COR-L47 (cell line): ENCODE measurements at regions not wholly inside any gene's neighbourhood (a gene's known extent, or its start where the extent isn't known, plus 50 kb on each side); places are given as distances from the start of the nearest gene placed in this dataset.

Experiments
- DNase-seq: peaks from one replicate; lab custom pipeline; 2025; lab: John Stamatoyannopoulos, UW

DNA sequence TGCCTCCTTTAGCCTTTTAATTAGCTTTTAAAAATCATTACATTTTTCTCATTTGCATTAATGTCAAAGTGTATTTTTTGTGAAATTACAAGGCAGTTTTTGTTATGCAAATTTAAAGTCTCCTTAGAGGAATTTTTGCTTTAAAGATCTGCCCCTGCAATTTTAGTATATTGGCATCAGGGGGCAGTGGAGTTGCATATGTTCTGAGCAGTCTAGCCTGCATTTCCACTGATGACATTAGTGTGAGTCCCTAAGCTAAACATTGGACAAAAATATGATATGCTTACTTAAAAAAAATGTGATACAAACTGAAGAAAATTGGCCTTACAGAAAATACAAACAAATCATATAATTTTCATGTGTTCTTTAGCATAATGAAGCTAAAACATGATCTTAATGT, 426.5 kb downstream of the SLC4A3 start:
- no peak for DNase-seq

DNA sequence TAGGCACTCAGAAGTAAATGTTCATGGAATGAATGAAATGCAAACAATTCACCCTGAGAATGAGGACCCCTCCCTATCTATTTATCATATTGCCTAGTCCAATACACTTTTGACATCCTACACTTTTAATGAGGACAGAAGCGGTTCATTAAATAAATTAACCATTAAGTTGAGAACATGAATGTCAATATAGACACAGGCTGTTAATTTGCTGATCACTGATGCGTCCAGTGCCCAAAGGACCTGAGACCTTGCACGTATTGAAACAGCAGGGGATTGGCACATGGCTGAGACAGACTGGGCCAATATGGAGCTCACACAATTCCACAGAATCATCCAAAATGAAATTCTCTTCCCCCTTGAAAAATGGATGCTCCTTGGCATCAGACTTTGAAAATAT, 430.0 kb downstream of the SLC4A3 start:
- no peak for DNase-seq

DNA sequence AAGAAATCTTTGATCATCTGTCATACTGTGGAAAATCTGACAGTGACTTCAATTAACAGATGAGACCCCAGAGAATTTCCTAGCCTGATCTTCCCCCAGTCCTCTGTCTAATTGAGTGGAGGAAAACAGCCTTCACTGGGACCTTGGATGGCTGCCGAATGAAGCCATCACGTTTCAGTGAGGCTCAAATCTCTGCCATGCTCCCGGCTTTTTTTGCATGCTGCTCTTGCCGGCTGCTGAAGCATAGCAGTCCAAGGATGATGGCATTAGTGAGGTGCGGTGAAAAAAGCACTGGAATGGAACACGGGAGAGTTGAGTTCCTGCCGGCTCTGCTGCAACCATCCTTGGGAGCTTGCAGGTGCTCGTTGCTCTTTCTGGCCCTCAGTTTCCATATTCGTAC, 430.5 kb downstream of the SLC4A3 start:
- no peak for DNase-seq

DNA sequence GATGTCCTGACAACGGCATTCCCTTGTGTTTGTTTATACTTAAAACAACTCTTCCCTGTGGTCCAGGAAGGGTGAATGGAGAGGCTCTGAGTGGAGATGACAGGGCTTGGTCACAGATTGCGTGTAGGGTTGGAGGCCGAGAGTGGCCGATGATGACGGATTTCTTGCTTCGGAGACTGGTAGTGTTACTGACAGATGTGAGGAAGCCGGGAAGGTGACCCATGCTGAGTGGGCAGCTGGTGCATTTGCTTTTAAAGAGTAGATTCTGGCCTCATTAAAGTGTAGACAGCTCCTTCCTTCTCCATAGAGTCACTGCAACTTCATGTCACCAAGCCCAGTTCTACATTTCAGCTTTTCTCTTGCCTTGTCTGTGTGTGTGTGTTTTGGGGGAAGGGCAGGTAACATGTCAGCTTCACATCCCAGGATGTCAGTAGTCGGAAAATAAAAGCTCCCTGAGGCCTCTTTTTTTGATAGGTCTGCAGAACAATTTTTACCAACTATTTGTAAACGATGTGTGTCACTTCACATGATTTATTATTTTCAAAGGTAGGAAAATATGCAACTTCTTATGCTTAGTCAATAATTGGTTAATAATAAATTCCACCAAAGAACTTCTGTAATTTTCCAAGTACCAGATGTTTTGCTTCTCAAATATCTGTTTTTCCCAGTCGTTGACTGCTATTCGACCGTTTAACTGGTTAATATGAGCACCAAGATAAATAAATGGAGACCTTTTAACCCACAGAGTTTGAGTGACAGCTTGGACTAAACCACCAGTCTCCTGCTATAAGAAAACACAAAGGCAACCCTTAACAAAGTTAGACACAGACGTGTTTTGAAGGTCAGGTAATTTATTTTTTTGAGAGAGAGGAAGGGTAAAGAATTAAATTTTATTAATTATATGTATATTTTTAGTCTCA, 436.9 kb downstream of the SLC4A3 start:
- no peak for DNase-seq

DNA sequence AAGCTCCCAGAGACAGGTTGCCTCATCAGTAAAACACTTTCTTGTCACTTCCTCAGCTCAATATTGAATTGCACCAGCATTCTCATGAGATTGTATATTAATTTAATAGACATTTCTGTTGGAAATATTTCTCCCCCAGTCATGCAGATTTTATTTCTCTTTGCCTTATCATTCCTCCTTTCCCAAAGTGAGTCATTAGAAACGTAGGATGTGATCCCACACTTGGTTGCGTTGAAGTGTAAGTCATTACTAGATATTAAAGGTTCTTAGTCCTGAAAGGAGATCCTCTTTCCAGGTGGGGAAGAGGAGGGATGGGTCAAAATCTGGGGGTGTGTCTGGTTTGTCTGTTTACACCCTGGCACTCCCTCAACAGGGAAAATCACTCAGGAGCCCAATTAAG, 438.2 kb downstream of the SLC4A3 start:
- no peak for DNase-seq

DNA sequence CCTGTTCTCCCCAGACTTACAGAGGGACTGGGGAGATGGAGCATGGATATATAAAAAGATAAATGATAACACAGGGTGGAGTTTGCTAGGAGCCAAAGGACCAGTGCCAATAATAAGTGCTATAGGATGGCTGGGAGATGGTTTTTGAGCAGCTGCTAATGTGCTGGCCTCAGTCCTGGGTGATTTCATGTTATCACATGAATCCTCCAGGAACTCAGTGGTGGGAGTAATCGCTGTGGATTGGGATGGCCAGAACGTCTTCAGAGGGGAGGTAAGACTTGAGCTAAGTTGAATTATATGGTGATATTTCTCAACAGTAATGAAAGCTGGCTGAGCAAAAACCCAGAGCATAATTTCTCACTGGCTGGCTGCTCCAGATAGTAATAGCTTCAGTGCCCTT, 441.4 kb downstream of the SLC4A3 start:
- no peak for DNase-seq

DNA sequence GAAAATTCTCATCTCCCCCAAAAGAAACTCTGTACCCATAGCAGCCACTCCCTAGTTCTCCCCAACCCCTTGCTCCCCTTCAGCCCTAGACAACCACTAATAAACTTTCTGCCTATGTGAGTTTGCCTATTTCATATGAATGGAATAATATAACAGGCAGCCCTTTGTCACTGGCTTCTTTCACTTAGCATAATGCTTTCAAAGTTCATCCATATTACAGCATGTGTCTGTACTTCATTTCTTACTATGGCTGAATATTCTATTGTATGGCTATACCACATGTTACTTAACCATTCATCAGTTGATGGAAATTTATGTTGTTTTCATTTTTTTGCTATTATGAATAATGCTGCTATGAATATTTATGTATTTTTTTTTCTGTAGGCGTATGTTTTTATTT, 442.9 kb downstream of the SLC4A3 start:
- DNase-seq: no peak

DNA sequence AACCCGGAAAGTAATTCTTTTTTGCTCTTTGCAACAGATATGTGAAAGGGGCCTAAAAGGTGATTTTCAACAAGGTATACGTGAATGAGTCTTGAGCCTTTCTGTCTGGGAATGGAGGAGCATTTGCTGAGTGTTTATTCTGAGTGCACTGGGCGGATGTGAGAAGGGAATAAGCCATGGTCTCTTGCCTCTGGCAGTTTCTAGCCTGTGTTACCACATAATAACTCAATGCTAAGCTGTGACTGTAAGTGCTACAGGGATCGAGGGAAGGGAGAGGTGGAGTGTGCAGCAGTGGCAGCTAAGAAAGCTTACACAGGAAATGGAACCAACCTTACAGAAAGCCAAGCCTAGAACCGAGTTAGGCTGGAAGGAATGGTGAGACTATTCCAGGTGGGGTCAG, 444.3 kb downstream of the SLC4A3 start:
- DNase-seq: no peak

DNA sequence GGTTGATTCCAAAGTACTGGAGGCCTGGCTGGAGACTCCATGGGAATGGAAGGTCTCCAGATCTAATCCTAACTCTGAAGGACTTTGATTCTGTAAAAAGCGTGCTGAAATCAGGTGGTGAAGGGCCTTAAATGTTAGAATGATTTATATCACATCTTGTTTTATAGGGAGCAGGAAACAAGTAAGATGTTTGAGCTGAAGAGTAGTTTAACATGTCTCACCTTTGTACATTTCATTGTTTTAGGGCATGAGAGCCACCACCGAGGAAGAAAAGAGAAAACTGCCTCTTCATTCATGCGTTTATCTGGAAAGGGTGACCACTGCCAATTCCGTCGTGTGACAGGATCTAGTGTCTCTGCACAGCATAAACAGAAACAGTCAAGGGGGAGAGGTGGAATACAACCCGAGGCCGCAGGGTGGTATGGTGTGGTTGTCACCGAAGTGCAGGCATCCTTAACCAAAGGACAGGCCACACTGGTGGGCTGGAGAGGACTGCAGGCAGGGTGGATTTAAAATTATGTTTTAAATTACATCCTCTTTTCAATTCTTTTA, 445.3 kb downstream of the SLC4A3 start:
- no peak for DNase-seq

DNA sequence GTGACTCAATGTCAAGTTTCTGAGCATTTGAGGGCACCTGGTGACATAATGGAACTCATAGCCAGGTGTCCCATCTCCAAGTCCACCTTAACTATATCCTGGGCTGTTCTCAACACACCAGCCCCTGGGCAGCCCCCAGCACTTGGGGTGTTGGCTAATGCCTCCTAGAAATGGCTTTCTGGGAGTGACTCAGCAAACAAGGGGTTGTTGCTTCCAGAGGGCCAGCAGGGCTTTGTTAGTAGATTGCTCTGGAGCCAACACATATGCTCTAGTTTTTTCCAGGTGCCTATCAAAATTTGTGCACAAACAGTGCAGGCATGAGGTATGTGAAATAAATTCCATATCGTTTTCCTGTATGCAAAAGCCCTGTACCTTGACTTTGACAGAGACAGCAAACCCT, 448.4 kb downstream of the SLC4A3 start:
- no peak for DNase-seq

DNA sequence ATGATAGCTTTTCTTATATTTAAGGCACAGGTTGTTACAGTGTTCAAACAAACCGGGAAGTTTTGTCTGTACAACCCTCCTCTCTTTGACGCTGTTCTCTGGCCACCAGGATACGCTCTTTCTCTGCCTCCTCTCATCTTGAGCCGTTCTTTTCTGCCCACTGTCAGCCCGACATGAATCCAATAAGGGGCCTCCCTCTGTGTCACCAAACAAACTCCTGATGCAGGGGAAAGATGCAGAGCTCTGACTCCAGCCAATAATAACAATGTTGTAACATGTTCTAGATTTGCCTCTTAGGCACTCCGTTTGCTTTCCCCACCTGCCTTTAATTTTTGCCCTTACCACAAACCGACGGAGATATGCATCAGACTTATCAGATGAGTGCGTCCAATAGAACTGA, 449.3 kb downstream of the SLC4A3 start:
- DNase-seq: no peak

DNA sequence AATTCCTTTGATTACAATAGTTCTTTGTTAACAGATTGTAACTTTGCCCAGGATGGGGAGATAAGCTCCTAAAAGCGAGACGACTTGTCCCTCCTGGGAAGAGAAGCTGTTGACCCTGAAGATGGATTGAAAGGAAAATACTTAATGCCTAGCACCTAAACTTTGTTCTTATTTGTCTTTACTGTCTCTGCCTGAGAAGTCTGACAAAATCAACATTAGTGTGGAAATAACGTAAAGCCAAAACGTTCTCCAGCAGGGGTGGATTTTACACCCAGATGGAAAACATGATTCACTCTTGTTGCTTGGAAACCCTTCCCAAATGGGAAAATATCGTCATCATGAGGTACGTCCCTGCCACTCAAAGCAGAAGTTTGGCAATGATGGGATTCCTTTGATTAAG, 450.1 kb downstream of the SLC4A3 start:
- no peak for DNase-seq

DNA sequence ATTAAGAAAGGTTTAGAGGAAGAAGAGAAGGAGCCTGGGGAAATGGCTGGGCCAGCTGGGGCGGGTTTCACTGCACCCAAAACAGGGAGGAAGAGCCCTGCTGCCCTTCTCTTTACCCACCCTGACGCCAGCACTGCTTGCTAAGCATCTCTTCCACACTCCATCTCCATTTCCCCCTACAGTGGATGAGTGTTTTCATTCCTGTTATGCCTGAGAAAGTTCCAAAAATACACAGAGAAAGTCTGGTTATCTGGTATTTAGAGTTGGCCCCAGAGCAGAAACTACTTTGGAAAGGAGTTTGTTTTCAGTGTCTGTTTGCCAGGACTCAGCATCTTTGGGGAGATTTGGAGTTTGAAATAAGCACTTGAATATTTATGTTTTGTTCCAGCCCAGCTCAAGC, 451.0 kb downstream of the SLC4A3 start:
- DNase-seq: no peak

DNA sequence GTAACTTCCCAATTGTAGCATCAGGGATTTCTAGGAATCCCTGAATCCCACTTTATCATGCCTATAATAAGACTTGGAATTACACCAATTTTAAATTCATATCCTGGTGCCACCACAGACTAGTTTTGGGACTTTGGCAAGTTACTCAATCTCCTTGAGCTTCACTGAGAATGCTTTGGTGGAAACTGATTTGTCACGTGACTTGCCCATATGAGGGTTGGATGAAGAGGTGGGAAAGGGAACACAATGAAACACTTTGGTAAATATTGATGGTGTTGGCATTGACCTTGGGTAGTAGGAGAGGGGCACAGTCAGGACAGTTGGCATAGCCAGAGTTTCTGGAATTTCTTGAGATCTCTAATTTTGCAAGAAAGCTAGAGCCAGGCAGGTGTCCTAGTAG, 452.2 kb downstream of the SLC4A3 start:
- DNase-seq: no peak

DNA sequence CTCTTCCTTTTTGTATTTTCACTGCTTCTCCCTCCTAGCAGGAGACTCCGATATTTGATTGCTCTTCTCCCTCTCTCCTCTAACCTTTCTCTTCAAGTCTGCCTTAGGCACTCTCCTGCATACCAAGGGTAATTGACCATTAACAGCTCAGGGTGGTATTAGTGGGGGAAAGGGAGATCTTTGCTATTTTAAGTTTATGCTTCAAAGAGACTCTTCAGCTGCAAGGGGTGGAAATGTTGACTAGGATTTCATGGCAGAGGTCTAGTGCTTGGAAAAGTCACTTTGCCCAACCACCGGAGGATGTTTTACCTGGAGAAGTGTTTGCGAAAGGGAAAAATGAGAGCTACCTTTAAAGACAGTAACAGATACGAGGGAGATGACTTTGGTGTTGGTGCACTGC, 453.7 kb downstream of the SLC4A3 start:
- no peak for DNase-seq

DNA sequence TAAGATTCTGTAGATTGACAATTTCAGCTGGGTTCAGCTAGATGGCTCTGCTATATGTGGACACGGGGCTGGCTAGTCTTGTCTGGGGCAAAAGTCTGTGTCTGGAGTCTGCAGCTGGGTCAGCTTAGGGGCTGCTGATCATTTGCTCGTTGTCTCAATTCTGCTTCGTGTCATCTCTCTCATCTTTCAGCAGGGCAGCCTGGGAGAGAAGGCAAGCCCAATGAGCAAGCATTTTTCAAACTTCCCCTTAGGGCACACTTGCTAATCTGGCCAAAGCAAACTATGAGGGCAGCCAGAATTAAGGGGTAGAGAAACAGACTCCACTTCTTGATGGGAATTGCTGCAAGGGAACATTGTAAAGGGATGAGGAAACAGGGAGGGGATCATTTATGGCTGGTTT, 462.6 kb downstream of the SLC4A3 start:
- DNase-seq: no peak

DNA sequence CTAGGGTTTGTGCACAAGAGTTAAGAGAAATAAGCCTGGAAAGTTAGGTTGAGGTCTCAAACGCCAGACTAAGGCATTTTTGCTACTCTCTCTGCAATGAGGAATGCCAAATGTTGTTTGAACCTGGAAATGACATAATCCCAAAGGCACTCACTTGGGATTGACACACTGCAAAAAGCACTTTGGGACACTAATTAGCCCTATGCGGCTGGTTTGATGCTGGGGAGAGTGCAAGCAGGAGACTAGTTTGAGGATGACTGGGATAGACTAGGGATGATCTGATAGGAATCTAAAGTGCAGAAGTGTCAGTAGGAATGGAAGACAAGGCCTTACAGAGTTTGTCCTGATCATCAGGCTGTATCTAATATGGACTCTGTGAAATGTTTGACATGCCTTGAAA, 469.0 kb downstream of the SLC4A3 start:
- DNase-seq: no peak

DNA sequence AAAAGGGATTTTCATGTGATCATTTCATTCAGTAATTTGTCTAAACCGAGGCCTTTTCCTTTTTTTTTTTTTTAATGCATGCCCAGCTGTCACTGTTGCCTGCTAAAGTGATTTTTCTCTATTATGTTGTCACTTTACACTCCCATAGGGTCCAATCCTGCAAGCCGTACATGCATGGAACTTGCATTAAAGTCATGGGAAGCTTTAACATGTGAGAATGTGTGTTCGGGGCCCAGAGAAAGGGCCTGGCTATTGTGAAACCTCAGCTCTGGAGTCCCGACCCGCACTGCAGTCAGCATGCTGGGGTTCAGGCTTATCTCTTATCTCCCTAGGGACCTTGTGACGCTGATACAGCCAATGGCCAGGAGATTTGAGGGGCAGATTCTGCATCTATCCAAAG, 474.6 kb downstream of the SLC4A3 start:
- DNase-seq: no peak

DNA sequence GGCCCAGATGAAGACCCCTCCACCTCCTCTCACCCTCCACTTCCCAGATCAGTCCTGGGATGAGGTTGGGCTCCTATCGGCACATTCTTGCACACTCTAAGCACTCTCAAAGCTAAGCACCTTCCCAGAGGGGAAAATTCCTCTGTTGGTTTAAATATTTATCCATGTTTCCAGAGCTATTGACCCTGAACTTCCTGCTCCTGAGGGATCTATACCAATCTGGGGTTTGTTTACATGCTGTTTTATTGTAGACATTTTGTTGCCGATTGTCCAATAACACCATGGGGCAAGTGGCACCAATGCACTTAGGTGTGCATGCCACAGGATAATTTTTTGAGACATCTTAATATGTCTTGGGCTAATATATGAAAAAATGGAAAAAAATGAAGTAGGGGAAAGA, 476.2 kb downstream of the SLC4A3 start:
- DNase-seq: no peak

DNA sequence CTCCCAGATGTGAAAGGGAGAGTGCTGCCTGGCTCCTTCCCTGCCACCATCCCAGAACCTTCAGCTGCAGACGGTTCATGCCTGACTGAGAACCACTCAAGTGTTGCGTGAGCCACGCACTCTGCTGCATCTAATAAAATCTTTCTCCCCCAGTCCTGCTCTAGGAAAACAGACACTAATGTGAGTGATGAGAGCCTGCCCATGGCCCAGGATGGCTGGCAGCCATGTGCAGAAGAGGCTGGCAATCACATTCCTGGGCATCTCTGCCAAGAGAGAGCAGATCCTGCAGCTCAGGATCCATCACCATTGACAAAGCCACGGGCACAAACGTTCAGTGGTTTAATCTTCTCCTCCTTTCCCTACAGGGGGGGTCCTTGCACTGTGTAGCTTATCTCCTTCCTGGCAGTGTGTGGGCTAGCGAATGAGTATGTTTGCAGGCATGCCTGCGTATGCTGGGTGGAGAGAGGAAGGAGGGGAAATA, 477.5 kb downstream of the SLC4A3 start:
- DNase-seq: no peak

DNA sequence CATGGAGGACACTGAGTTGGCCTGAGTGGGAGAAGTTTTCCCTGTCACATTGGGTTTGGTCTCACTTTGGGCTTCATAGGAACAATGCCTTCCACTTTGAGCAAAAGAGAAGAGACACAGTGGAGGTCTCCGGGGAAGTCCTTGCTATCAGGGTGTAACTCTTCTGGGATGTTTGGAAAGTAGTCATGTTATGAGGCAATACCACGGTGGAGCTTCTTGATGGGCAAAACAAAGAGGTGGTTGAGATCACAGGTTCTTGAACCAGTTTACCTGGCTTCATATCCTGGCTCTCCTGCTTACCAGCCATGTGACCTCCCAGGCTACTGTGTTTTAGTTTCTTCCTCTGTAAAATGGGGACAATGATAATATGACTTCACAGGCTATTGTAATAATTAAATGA, 478.6 kb downstream of the SLC4A3 start:
- no peak for DNase-seq

DNA sequence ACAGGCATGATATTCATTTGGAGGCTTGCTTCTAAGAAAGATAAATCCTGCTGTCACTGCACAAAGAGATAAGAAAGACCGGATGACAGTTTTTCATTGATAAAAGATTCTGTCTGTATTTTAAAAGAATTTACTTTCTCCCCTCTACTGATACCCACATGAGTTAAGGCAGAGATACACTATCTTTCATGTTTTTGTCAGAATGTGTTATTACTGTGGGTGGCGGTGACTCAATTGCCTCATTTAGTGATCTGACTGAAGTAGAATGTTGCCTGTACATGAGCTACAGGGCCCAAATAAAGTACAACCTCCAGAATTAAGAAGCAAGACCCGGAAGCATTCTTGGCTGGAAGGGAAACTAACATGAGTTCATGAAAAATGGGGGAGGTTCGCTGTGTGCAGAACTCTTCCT, 480.0 kb downstream of the SLC4A3 start:
- DNase-seq: no peak

DNA sequence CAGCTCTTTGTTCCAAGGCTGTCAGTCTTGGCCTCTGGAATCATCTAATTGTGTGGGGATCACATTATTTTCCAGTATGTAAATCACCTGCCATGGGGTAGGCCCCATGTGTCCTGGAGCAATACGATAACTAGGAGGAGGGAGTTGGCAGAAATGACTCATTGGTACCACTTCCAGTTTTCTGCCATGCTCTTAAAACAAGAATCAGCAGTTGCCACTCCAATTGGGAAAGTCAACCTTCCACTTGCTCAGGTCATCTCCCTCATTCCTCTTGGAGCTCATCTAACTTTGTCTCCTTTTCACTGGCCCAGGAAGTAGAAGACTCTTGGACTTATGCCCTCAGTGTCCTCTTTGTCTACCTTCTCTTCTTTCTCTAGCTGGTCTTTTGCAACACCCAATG, 487.0 kb downstream of the SLC4A3 start:
- no peak for DNase-seq

DNA sequence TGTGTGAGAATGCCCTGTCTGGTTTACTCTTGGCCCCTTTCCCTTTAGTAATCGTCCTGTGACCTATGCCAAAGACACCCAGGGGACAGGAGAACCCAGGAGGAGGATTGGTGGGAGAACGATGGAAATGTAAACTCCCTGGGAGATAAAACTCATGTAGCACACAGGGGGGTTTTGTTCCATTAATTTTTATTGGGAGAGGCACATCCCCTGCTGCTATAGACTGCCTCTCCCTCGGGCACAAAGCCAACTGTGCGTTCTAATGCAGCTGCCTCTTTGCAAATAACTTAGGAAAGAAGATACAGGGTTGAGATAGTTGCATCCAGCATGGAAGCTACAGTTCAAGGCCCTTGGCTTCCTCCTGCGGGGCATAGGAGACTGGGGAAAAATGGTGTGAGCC, 489.6 kb downstream of the SLC4A3 start:
- DNase-seq: peak; percentile 78
